GM12878 (cell line): ENCODE measurements at regions not wholly inside any gene's neighbourhood (a gene's known extent, or its start where the extent isn't known, plus 50 kb on each side); places are given as distances from the start of the nearest gene placed in this dataset.

Experiments used
- BHLHE40 ChIP-seq, 2 experiments: fragments of 450-650 bp in 1 of 2; IDR thresholded peaks; 2 replicates each; pipeline ENCODE4 v1.6.1; 2011 to 2017; ENCODE audit warnings: low read depth in 2 of 2, borderline replicate concordance in 1 of 2, improper control_type of control experiment in 1 of 2, low read length in 1 of 2, mild to moderate bottlenecking in 1 of 2
- CHD2 ChIP-seq: IDR thresholded peaks from 2 replicates; pipeline ENCODE4 v1.6.1; 2011; ENCODE audit warnings: low read depth, low read length, improper control_type of control experiment, borderline replicate concordance
- EGR1 ChIP-seq, 2 experiments: IDR thresholded peaks; 1 replicate in 1 of 2; 2 replicates in 1 of 2; pipeline ENCODE4 v1.6.1; 2011 to 2012; ENCODE audit warnings: low read depth in 2 of 2, low read length in 2 of 2, borderline replicate concordance in 1 of 2, mild to moderate bottlenecking in 1 of 2, moderate library complexity in 1 of 2
- MYC ChIP-seq: IDR thresholded peaks from 2 replicates; pipeline ENCODE4 v1.6.1; 2011; ENCODE audit warnings: mild to moderate bottlenecking, low read length, moderate library complexity, inconsistent platforms; ENCODE audit not compliant: insufficient read depth, insufficient replicate concordance, insufficient read length, severe bottlenecking
- POLR2A ChIP-seq: IDR thresholded peaks from 2 replicates; pipeline ENCODE4 v1.6.1; 2011; ENCODE audit warnings: low read depth, mild to moderate bottlenecking, low read length
- POLR2AphosphoS2 ChIP-seq: IDR thresholded peaks from 2 replicates; pipeline ENCODE4 v1.6.1; 2011; ENCODE audit warnings: low read depth, mild to moderate bottlenecking, low read length, improper control_type of control experiment, moderate library complexity
- POLR2AphosphoS5 ChIP-seq: IDR thresholded peaks from 2 replicates; pipeline ENCODE4 v1.6.1; 2011; ENCODE audit warnings: mild to moderate bottlenecking, low read length, inconsistent platforms
- RELA ChIP-seq: fragments of 450-650 bp; IDR thresholded peaks from 2 replicates; pipeline ENCODE4 v1.8.0; 2014; ENCODE audit warnings: borderline replicate concordance; ENCODE audit not compliant: partially characterized antibody
- YY1 ChIP-seq: IDR thresholded peaks from 2 replicates; pipeline ENCODE4 v1.6.1; 2011; ENCODE audit warnings: low read depth, mild to moderate bottlenecking, low read length
- TF ChIP-seq, protein P1 (sequence below), 3 experiments: IDR thresholded peaks in 2 of 3; conservative IDR thresholded peaks in 1 of 3; 2 replicates each; pipeline ENCODE4 v1.5.1; 2011; ENCODE audit warnings: low read depth in 3 of 3, low read length in 3 of 3, mild to moderate bottlenecking in 3 of 3, control low read depth in 2 of 3, moderate library complexity in 2 of 3, inconsistent platforms in 1 of 3, mixed read lengths in 1 of 3; ENCODE audit not compliant: control insufficient read depth in 2 of 3, insufficient read depth in 1 of 3; ENCODE audit errors: extremely low read depth in 1 of 3
- TF ChIP-seq, protein P2 (sequence below): IDR thresholded peaks from 2 replicates; pipeline ENCODE4 v1.6.1; 2011; ENCODE audit warnings: borderline replicate concordance, low read depth, mild to moderate bottlenecking, moderate library complexity, low read length; ENCODE audit not compliant: insufficient read depth, poor library complexity, severe bottlenecking
- TF ChIP-seq, protein P3 (sequence below): IDR thresholded peaks from 2 replicates; pipeline ENCODE4 v1.6.1; 2012; ENCODE audit warnings: low read depth, low read length, improper control_type of control experiment

DNA sequence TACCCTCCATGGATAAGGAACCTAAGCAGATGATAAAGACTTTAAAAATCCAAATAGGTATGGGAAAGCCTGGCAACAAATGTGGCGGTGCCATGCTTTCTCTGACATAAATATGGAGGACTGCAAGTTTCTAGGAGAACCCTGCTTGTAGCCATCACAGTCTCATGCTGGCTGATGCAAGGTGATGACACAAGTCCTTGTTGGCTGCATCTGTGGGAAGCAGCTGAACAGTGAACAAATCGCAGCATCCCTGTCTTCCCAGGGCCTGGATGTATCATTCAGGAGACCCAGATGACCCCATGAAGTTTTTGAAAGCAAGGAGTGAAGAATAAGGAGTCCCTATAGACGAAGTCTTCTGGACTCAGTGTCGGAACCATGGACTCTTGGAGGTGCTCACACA lies 234.4 kb upstream of the HS3ST1 start:
- TF ChIP-seq YY1 (no peak), POLR2AphosphoS2 (no peak), CHD2 (no peak), BHLHE40 (IDR thresholded peaks at IDR 0.05; ENCODE audit: borderline replicate concordance in 1 of 2, low read depth in 2 of 2, low read length in 1 of 2) (no peak), EGR1 (IDR thresholded peaks at IDR 0.05; ENCODE audit: borderline replicate concordance in 1 of 2, low read depth in 2 of 2, low read length in 2 of 2) (no peak), POLR2A (no peak), RELA (no peak), POLR2AphosphoS5 (no peak), MYC (no peak)
- TF ChIP-seq, protein P1, sequence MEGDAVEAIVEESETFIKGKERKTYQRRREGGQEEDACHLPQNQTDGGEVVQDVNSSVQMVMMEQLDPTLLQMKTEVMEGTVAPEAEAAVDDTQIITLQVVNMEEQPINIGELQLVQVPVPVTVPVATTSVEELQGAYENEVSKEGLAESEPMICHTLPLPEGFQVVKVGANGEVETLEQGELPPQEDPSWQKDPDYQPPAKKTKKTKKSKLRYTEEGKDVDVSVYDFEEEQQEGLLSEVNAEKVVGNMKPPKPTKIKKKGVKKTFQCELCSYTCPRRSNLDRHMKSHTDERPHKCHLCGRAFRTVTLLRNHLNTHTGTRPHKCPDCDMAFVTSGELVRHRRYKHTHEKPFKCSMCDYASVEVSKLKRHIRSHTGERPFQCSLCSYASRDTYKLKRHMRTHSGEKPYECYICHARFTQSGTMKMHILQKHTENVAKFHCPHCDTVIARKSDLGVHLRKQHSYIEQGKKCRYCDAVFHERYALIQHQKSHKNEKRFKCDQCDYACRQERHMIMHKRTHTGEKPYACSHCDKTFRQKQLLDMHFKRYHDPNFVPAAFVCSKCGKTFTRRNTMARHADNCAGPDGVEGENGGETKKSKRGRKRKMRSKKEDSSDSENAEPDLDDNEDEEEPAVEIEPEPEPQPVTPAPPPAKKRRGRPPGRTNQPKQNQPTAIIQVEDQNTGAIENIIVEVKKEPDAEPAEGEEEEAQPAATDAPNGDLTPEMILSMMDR (IDR thresholded peaks at IDR 0.05 in 2 of 3, conservative IDR thresholded peaks at IDR 0.05 in 1 of 3; ENCODE audit: control insufficient read depth in 2 of 3, extremely low read depth in 1 of 3, insufficient read depth in 1 of 3, low read depth in 3 of 3, low read length in 3 of 3): no peak
- TF ChIP-seq, protein P2, sequence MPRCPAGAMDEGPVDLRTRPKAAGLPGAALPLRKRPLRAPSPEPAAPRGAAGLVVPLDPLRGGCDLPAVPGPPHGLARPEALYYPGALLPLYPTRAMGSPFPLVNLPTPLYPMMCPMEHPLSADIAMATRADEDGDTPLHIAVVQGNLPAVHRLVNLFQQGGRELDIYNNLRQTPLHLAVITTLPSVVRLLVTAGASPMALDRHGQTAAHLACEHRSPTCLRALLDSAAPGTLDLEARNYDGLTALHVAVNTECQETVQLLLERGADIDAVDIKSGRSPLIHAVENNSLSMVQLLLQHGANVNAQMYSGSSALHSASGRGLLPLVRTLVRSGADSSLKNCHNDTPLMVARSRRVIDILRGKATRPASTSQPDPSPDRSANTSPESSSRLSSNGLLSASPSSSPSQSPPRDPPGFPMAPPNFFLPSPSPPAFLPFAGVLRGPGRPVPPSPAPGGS: no peak
- TF ChIP-seq, protein P3, sequence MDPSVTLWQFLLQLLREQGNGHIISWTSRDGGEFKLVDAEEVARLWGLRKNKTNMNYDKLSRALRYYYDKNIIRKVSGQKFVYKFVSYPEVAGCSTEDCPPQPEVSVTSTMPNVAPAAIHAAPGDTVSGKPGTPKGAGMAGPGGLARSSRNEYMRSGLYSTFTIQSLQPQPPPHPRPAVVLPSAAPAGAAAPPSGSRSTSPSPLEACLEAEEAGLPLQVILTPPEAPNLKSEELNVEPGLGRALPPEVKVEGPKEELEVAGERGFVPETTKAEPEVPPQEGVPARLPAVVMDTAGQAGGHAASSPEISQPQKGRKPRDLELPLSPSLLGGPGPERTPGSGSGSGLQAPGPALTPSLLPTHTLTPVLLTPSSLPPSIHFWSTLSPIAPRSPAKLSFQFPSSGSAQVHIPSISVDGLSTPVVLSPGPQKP: no peak
